ENCODE measurements at regions not wholly inside any gene's neighbourhood (a gene's known extent, or its start where the extent isn't known, plus 50 kb on each side); places are given as distances from the start of the nearest gene placed in this dataset.

DNA sequence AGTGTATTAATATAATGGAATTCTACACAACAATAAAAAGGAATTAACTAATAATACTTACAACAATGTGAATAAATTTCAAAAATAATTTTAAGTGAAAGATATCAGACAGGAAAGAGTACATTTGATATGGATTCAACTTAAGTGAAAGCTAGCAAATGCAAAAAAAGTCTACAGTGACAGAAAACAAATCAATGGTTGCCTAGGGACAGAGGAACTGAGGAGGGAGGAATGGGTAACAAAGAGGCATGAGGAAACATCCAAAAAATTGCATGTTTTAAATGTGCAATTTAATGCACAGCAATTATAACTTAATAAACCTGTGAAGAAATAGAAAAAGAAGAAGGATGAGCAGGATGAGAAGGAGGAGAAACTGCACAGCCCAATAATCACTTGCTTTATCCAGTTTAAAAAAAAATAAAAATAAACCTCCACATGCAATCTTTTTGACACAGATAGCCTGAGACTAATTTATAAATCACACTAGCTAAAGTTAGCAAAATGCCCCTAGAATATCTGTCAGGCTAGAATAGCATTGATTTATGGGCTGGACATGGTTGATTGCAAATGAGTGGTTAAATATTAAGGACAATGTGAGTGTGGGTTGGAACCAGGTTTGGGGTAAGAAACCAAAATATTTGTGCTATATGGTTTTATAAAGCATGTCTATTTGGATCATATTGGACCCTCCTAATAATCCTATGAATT is 1089.1 kb downstream of the TRHDE start:
- Histone ChIP-seq H3K4me3 (ENCODE audit: low read depth in 1 of 2, low read length in 2 of 2) (no peak overlapping the region), H3K27ac (ENCODE audit: low read length) (no peak overlapping the region), H3K27me3 (ENCODE audit: low read depth, low read length) (no peaks in the 10 kb centered on the region), H3K36me3 (ENCODE audit: control insufficient read depth in 1 of 2, insufficient read depth in 2 of 2, low read length in 2 of 2) (no peaks in the 10 kb centered on the region), H3K4me1 (ENCODE audit: control insufficient read depth in 1 of 2, insufficient read depth in 2 of 2, low read length in 2 of 2) (no peaks in the 10 kb centered on the region), H3K9me3 (ENCODE audit: control insufficient read depth in 1 of 2, low read length in 2 of 2) (no peaks in the 10 kb centered on the region)

DNA sequence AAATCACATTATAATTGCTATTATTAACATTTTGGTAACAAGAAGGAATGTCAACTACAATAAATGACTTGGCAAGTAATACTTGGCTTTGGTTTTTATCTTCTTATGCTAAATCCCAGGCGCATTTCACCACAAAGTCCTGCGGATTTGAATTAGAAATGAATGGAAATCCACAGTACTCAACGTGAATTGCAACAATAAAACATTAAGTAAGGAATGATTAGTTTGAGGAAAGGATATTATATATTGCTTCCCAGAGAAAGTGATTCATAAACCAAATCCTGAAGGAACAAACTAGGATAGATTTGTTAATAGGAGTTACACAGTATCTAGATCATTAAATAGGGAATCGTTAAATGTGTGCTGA is 1089.7 kb downstream of the TRHDE start:
- H3K27ac ChIP-seq (ENCODE audit: low read length): no peak overlapping the region
- no peaks in the 10 kb centered on the region for H3K9me3 ChIP-seq (ENCODE audit: control insufficient read depth in 1 of 2, low read length in 2 of 2)
- H3K36me3 ChIP-seq (ENCODE audit: control insufficient read depth in 1 of 2, insufficient read depth in 2 of 2, low read length in 2 of 2): no peaks in the 10 kb centered on the region
- H3K4me3 ChIP-seq (ENCODE audit: low read depth in 1 of 2, low read length in 2 of 2): no peak overlapping the region
- H3K4me1 ChIP-seq (ENCODE audit: control insufficient read depth in 1 of 2, insufficient read depth in 2 of 2, low read length in 2 of 2): no peaks in the 10 kb centered on the region
- no peaks in the 10 kb centered on the region for H3K27me3 ChIP-seq (ENCODE audit: low read depth, low read length)

DNA sequence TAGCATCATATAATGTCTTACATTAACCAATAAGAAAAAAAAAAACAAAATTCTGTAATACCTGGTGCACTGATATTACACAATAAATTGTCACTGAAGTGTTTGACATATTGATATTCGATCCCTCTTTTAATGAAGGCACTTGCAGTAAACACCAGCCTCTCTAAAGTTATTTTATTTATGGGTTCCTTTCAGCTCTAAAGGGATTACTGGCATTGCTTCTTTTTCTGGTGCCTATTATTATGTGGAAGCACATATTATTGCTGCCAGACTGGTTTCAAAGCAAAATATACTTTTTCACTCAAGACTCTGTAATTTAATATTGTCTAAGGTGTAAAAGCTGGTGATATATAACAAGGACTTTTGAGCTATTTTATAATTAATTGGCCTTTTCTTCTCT is 1090.5 kb downstream of the TRHDE start:
- Histone ChIP-seq H3K4me1 (ENCODE audit: control insufficient read depth in 1 of 2, insufficient read depth in 2 of 2, low read length in 2 of 2) (no peaks in the 10 kb centered on the region), H3K27ac (ENCODE audit: low read length) (no peak overlapping the region), H3K27me3 (ENCODE audit: low read depth, low read length) (no peaks in the 10 kb centered on the region), H3K9me3 (ENCODE audit: control insufficient read depth in 1 of 2, low read length in 2 of 2) (no peaks in the 10 kb centered on the region), H3K36me3 (ENCODE audit: control insufficient read depth in 1 of 2, insufficient read depth in 2 of 2, low read length in 2 of 2) (no peaks in the 10 kb centered on the region), H3K4me3 (ENCODE audit: low read depth in 1 of 2, low read length in 2 of 2) (no peak overlapping the region)

- Histone ChIP-seq H3K4me3 (ENCODE audit: low read depth in 1 of 2, low read length in 2 of 2) (no peak overlapping the region), H3K27me3 (ENCODE audit: low read depth, low read length) (no peaks in the 10 kb centered on the region), H3K27ac (ENCODE audit: low read length) (no peak overlapping the region), H3K9me3 (ENCODE audit: control insufficient read depth in 1 of 2, low read length in 2 of 2) (no peaks in the 10 kb centered on the region), H3K36me3 (ENCODE audit: control insufficient read depth in 1 of 2, insufficient read depth in 2 of 2, low read length in 2 of 2) (no peaks in the 10 kb centered on the region), H3K4me1 (ENCODE audit: control insufficient read depth in 1 of 2, insufficient read depth in 2 of 2, low read length in 2 of 2) (no peaks in the 10 kb centered on the region)
Observed at GRCh38 chr12:73372856-73373255, 1100.7 kb downstream of the TRHDE start.

DNA sequence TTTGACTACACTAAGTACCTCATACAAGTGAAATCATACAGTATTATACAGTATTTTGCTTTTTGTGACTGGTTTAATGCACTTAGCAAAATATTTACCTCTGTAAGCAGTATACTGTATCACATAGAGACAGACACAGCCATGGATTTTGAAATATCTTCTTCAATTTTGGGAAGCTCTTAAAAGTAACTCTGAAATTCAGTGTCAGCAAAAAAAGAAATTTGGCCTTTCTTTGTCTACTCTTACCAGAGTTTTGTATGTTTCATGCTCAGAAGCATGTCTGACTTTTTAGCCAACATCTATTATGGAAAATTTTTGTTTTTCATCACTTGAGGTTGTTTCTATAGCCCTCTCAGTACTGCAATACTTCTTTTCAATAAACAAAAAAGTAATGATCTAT is 1102.2 kb downstream of the TRHDE start:
- no peaks in the 10 kb centered on the region for H3K36me3 ChIP-seq (ENCODE audit: control insufficient read depth in 1 of 2, insufficient read depth in 2 of 2, low read length in 2 of 2)
- no peaks in the 10 kb centered on the region for H3K27me3 ChIP-seq (ENCODE audit: low read depth, low read length)
- no peak overlapping the region for H3K4me3 ChIP-seq (ENCODE audit: low read depth in 1 of 2, low read length in 2 of 2)
- no peaks in the 10 kb centered on the region for H3K4me1 ChIP-seq (ENCODE audit: control insufficient read depth in 1 of 2, insufficient read depth in 2 of 2, low read length in 2 of 2)
- no peaks in the 10 kb centered on the region for H3K9me3 ChIP-seq (ENCODE audit: control insufficient read depth in 1 of 2, low read length in 2 of 2)
- H3K27ac ChIP-seq (ENCODE audit: low read length): no peak overlapping the region

- H3K27me3 ChIP-seq (ENCODE audit: low read depth, low read length): no peaks in the 10 kb centered on the region
- peaks cover 0 to 6% of the 10 kb centered on the region in 2 donors for H3K4me1 ChIP-seq (ENCODE audit: control insufficient read depth in 1 of 2, insufficient read depth in 2 of 2, low read length in 2 of 2)
- H3K27ac ChIP-seq (ENCODE audit: low read length): no peak overlapping the region
- no peaks in the 10 kb centered on the region for H3K36me3 ChIP-seq (ENCODE audit: control insufficient read depth in 1 of 2, insufficient read depth in 2 of 2, low read length in 2 of 2)
- no peak overlapping the region for H3K4me3 ChIP-seq (ENCODE audit: low read depth in 1 of 2, low read length in 2 of 2)
- H3K9me3 ChIP-seq (ENCODE audit: control insufficient read depth in 1 of 2, low read length in 2 of 2): no peaks in the 10 kb centered on the region
Observed at GRCh38 chr12:73383584-73384222, 1111.5 kb downstream of the TRHDE start.

DNA sequence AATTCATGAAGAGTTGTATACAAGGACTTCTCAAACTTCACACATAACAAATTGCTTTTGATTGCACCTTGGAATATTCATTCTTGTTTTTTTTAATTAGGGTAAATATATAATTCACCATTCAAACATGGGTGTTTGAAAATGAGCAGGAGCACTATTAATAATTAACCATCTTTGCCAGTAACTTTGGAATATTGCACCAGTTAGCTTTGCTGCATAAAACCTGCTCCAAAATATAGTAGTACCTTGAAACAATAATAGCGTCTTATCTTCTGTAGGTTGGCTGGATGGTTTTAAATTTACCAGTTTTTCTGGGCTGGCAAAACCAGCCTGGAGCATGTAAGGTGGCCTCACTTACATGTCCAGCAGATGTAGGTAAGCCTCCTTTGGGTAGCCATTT is 1112.4 kb downstream of the TRHDE start:
- Histone ChIP-seq H3K4me3 (ENCODE audit: low read depth in 1 of 2, low read length in 2 of 2) (no peak overlapping the region), H3K4me1 (ENCODE audit: control insufficient read depth in 1 of 2, insufficient read depth in 2 of 2, low read length in 2 of 2) (peaks cover 0 to 6% of the 10 kb centered on the region in 2 donors), H3K27me3 (ENCODE audit: low read depth, low read length) (no peaks in the 10 kb centered on the region), H3K9me3 (ENCODE audit: control insufficient read depth in 1 of 2, low read length in 2 of 2) (no peaks in the 10 kb centered on the region), H3K36me3 (ENCODE audit: control insufficient read depth in 1 of 2, insufficient read depth in 2 of 2, low read length in 2 of 2) (no peaks in the 10 kb centered on the region), H3K27ac (ENCODE audit: low read length) (no peak overlapping the region)

- no peaks in the 10 kb centered on the region for H3K4me1 ChIP-seq (ENCODE audit: control insufficient read depth in 1 of 2, insufficient read depth in 2 of 2, low read length in 2 of 2)
- H3K27me3 ChIP-seq (ENCODE audit: low read depth, low read length): no peaks in the 10 kb centered on the region
Observed at GRCh38 chr12:73390261-73390660, 1118.1 kb downstream of the TRHDE start.

GRCh38 chr12:73413051-73413450 is 1124.6 kb upstream of the ATXN7L3B start:
- peak overlapping the region in 1 of 2 donors; percentile 17 for H3K4me3 ChIP-seq (ENCODE audit: low read depth in 1 of 2, low read length in 2 of 2)
- no peaks in the 10 kb centered on the region for H3K36me3 ChIP-seq (ENCODE audit: control insufficient read depth in 1 of 2, insufficient read depth in 2 of 2, low read length in 2 of 2)
- H3K27ac ChIP-seq (ENCODE audit: low read length): no peak overlapping the region
- no peaks in the 10 kb centered on the region for H3K4me1 ChIP-seq (ENCODE audit: control insufficient read depth in 1 of 2, insufficient read depth in 2 of 2, low read length in 2 of 2)
- H3K9me3 ChIP-seq (ENCODE audit: control insufficient read depth in 1 of 2, low read length in 2 of 2): peaks cover 5 to 13% of the 10 kb centered on the region in 2 donors
- no peaks in the 10 kb centered on the region for H3K27me3 ChIP-seq (ENCODE audit: low read depth, low read length)

More at GRCh38 chr12:73390261-73390660, 1118.1 kb downstream of the TRHDE start:
- Histone ChIP-seq H3K4me3 (ENCODE audit: low read depth in 1 of 2, low read length in 2 of 2) (no peak overlapping the region), H3K36me3 (ENCODE audit: control insufficient read depth in 1 of 2, insufficient read depth in 2 of 2, low read length in 2 of 2) (no peaks in the 10 kb centered on the region), H3K27ac (ENCODE audit: low read length) (no peak overlapping the region), H3K9me3 (ENCODE audit: control insufficient read depth in 1 of 2, low read length in 2 of 2) (no peaks in the 10 kb centered on the region)

DNA sequence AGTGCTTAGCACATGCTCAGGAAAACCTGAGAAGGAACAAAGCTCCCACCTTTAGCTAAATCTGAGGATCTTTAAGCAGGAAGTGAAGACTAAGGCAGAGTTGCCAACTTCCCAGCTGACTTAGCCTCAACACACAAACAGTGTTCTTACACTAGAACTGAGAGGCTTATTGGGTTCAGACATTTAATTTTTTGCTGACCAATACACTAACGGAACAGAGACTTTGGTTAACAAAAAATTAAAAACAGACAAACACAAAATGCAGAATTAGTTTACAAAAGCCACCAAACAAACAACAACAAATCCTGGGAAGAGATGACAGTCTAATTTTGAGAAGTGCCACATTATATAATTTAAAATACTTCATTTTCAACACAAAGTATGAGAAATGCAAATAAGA is 1123.7 kb upstream of the ATXN7L3B start:
- no peaks in the 10 kb centered on the region for H3K4me1 ChIP-seq (ENCODE audit: control insufficient read depth in 1 of 2, insufficient read depth in 2 of 2, low read length in 2 of 2)
- H3K27me3 ChIP-seq (ENCODE audit: low read depth, low read length): no peaks in the 10 kb centered on the region
- H3K27ac ChIP-seq (ENCODE audit: low read length): no peak overlapping the region
- no peaks in the 10 kb centered on the region for H3K36me3 ChIP-seq (ENCODE audit: control insufficient read depth in 1 of 2, insufficient read depth in 2 of 2, low read length in 2 of 2)
- peaks cover 5 to 13% of the 10 kb centered on the region in 2 donors for H3K9me3 ChIP-seq (ENCODE audit: control insufficient read depth in 1 of 2, low read length in 2 of 2)
- H3K4me3 ChIP-seq (ENCODE audit: low read depth in 1 of 2, low read length in 2 of 2): peak overlapping the region in 1 of 2 donors; percentile 17

DNA sequence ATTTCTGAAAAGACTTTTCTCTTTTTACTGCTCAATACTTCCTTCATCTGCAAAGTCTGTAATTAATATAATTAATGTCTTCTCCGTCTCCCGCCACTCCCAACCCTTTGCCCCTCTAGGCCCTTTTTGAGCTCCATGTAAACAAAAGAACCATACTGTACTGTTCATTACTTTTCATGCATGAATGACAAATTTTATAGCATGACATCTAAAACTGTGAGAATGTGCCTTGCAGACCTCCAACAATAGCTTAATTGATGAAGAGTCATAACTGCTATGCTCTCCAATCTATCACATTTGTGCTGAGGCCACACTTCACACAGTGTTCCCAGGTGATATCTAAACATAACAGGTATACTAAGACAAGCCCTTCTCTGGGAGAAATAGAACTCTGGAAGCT is 1122.7 kb upstream of the ATXN7L3B start:
- Histone ChIP-seq H3K4me1 (ENCODE audit: control insufficient read depth in 1 of 2, insufficient read depth in 2 of 2, low read length in 2 of 2) (no peaks in the 10 kb centered on the region), H3K27ac (ENCODE audit: low read length) (no peak overlapping the region), H3K4me3 (ENCODE audit: low read depth in 1 of 2, low read length in 2 of 2) (no peak overlapping the region), H3K36me3 (ENCODE audit: control insufficient read depth in 1 of 2, insufficient read depth in 2 of 2, low read length in 2 of 2) (no peaks in the 10 kb centered on the region), H3K27me3 (ENCODE audit: low read depth, low read length) (no peaks in the 10 kb centered on the region), H3K9me3 (ENCODE audit: control insufficient read depth in 1 of 2, low read length in 2 of 2) (peaks cover 5 to 13% of the 10 kb centered on the region in 2 donors)

- H3K27me3 ChIP-seq (ENCODE audit: low read depth, low read length): no peaks in the 10 kb centered on the region
- H3K36me3 ChIP-seq (ENCODE audit: control insufficient read depth in 1 of 2, insufficient read depth in 2 of 2, low read length in 2 of 2): no peaks in the 10 kb centered on the region
- H3K4me1 ChIP-seq (ENCODE audit: control insufficient read depth in 1 of 2, insufficient read depth in 2 of 2, low read length in 2 of 2): no peaks in the 10 kb centered on the region
- H3K9me3 ChIP-seq (ENCODE audit: control insufficient read depth in 1 of 2, low read length in 2 of 2): peaks cover 5% of the 10 kb centered on the region in 2 donors
- H3K4me3 ChIP-seq (ENCODE audit: low read depth in 1 of 2, low read length in 2 of 2): no peak overlapping the region
- H3K27ac ChIP-seq (ENCODE audit: low read length): no peak overlapping the region
Observed at GRCh38 chr12:73418541-73418940, 1119.1 kb upstream of the ATXN7L3B start.

Data from muscle layer of duodenum (tissue), 2 donors.